CD4-positive, CD25-positive, alpha-beta regulatory T cell (primary cell): ENCODE measurements at regions not wholly inside any gene's neighbourhood (a gene's known extent, or its start where the extent isn't known, plus 50 kb on each side); places are given as distances from the start of the nearest gene placed in this dataset.

Experiments used
- ATAC-seq, 2 donors: fragments of 150-1000 bp; cut with Tn5 transposase; one replicate each; pipeline ENCODE4 v1.10.0; 2021; ENCODE audit warnings: low read depth in 2 of 2, moderate number of reproducible peaks in 2 of 2, moderate library complexity in 1 of 2
- DNase-seq, 3 donors: peaks; one replicate each; pipeline versions ENCODE4 v3.0.0 to v3.0.0-alpha.2; 2012 to 2022; ENCODE audit warnings: mixed read lengths in 1 of 3
- H3K27ac ChIP-seq: one replicate; pipeline ENCODE4 v1.7.0; 2013; ENCODE audit warnings: mild to moderate bottlenecking, low read length; ENCODE audit not compliant: insufficient read depth, poor library complexity, severe bottlenecking
- H3K27me3 ChIP-seq: one replicate; pipeline ENCODE4 v1.7.0; 2013; ENCODE audit warnings: low read length; ENCODE audit not compliant: control insufficient read depth, insufficient read depth
- H3K36me3 ChIP-seq: one replicate; pipeline ENCODE4 v1.7.0; 2013; ENCODE audit warnings: mild to moderate bottlenecking, low read length, moderate library complexity; ENCODE audit not compliant: control insufficient read depth, insufficient read depth
- H3K4me1 ChIP-seq: 2 replicates; pipeline ENCODE4 v1.7.0; 2013; ENCODE audit warnings: mild to moderate bottlenecking, low read length; ENCODE audit not compliant: insufficient read depth, control insufficient read depth, poor library complexity, severe bottlenecking
- H3K4me3 ChIP-seq: one replicate; pipeline ENCODE4 v1.7.0; 2013; ENCODE audit warnings: low read depth, mild to moderate bottlenecking, low read length, moderate library complexity
- H3K9me3 ChIP-seq, 2 experiments: 1 replicate in 1 of 2; 2 replicates in 1 of 2; pipeline ENCODE4 v1.7.0; 2013; ENCODE audit warnings: low read length in 2 of 2, mild to moderate bottlenecking in 1 of 2, moderate library complexity in 1 of 2; ENCODE audit not compliant: control insufficient read depth in 2 of 2
- H3K27ac Mint-ChIP-seq, 3 donors: one replicate each; pipeline ENCODE4 v1.8.0; 2020 to 2022; ENCODE audit warnings: mild to moderate bottlenecking in 3 of 3, mixed read lengths in 3 of 3, moderate library complexity in 2 of 3
- H3K27me3 Mint-ChIP-seq: one replicate; pipeline ENCODE4 v1.8.0; 2022; ENCODE audit warnings: mild to moderate bottlenecking, mixed read lengths
- H3K36me3 Mint-ChIP-seq: one replicate; pipeline ENCODE4 v1.8.0; 2020; ENCODE audit warnings: mixed read lengths
- H3K4me1 Mint-ChIP-seq, 4 donors: one replicate each; pipeline ENCODE4 v1.8.0; 2020 to 2022; ENCODE audit warnings: mixed read lengths in 4 of 4, mild to moderate bottlenecking in 1 of 4
- H3K4me3 Mint-ChIP-seq, 4 donors: one replicate each; pipeline ENCODE4 v1.8.0; 2020 to 2022; ENCODE audit warnings: mild to moderate bottlenecking in 4 of 4, mixed read lengths in 4 of 4, moderate library complexity in 3 of 4
- H3K9me3 Mint-ChIP-seq, 7 donors: one replicate each; pipeline ENCODE4 v1.8.0; 2020 to 2022; ENCODE audit warnings: mixed read lengths in 7 of 7, mild to moderate bottlenecking in 3 of 7, moderate library complexity in 2 of 7

DNA sequence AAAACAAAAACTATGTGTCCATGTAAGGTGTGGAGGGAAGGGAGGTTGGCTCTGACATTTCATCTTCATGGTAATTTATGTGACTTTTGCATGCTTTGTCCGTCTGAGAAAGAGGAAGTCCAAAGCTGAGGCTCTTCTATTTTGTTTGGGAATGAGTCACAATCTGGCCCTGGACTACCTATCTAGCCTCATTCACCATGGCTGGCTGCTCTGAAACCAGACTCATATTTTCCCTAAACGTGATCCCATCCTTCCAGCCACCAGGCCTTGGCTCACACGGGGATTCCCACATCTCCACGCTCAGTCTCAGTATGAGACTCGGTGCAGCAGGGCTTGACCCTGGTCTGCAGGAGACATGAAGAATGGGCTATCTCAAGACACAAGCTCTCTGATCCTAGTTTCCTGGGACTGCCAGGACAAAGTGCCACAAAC is 672.8 kb downstream of the ACTL7B start:
- peaks cover 0 to 1% (median 0%) of the 10 kb centered on the region in 7 donors for H3K9me3 Mint-ChIP-seq
- H3K27ac Mint-ChIP-seq: no peak overlapping the region
- no peaks in the 10 kb centered on the region for H3K4me1 ChIP-seq
- H3K27me3 Mint-ChIP-seq: no peaks in the 10 kb centered on the region
- no peaks in the 10 kb centered on the region for H3K36me3 Mint-ChIP-seq
- DNase-seq: no peak
- H3K36me3 ChIP-seq: no peaks in the 10 kb centered on the region
- no peak overlapping the region for H3K27ac ChIP-seq
- H3K9me3 ChIP-seq: no peaks in the 10 kb centered on the region
- no peak overlapping the region for H3K4me3 Mint-ChIP-seq
- no peak for ATAC-seq
- H3K4me3 ChIP-seq: no peak overlapping the region
- no peaks in the 10 kb centered on the region for H3K27me3 ChIP-seq
- H3K4me1 Mint-ChIP-seq: no peaks in the 10 kb centered on the region

DNA sequence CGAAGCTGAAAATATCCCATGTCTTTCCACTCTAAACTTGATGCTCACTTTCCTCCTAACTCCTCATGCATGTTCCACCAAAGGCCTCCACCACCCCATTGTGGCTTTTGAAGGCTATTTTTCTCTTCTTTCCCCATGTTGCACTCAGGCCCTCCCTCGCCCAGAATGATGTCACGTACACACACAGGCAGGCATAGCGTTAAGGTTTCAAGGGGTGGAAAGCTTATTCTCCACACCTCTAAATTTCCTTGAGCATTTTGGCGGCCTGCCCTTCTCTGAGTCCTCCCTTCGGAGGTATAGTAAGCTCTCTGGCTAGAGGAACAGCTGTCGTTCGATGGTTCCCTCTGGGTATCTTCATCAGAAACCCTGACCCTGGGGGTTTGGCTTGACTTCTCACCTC is 673.5 kb downstream of the ACTL7B start:
- Histone ChIP-seq H3K4me1 (no peaks in the 10 kb centered on the region), H3K4me3 (no peak overlapping the region), H3K27me3 (no peaks in the 10 kb centered on the region), H3K9me3 (no peaks in the 10 kb centered on the region), H3K27ac (no peak overlapping the region), H3K36me3 (no peaks in the 10 kb centered on the region)
- ATAC-seq (no peak), DNase-seq (no peak)
- Mint-ChIP-seq H3K4me1 (no peaks in the 10 kb centered on the region), H3K36me3 (no peaks in the 10 kb centered on the region), H3K4me3 (no peak overlapping the region), H3K9me3 (peaks cover 0 to 1% (median 0%) of the 10 kb centered on the region in 7 donors), H3K27me3 (no peaks in the 10 kb centered on the region), H3K27ac (no peak overlapping the region)

DNA sequence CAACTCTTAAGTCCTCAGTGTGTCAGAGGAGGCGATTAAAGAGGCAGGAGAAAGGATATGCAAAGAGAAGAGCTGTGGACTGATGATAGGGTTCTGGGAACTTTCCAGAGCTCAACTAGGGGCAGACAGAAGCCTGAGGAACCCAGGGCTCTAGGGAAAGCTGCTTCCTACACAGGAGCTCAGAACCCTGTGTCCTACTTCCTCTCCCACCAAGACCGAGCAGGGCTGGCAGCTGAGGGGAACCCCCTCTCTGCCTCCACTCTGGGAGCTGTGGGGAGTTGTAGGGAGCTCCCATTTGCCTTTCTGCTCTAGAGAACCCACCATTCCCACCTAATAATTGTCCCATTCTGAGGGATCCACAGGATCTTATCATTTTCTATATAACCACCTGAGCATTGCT is 674.3 kb downstream of the ACTL7B start:
- no peaks in the 10 kb centered on the region for H3K36me3 ChIP-seq
- Mint-ChIP-seq H3K27me3 (no peaks in the 10 kb centered on the region), H3K4me3 (no peak overlapping the region), H3K36me3 (no peaks in the 10 kb centered on the region), H3K4me1 (no peaks in the 10 kb centered on the region), H3K9me3 (peaks cover 0 to 2% (median under 1%) of the 10 kb centered on the region in 7 donors), H3K27ac (no peak overlapping the region)
- H3K9me3 ChIP-seq: no peaks in the 10 kb centered on the region
- H3K4me3 ChIP-seq: no peak overlapping the region
- no peak for DNase-seq
- no peak overlapping the region for H3K27ac ChIP-seq
- H3K4me1 ChIP-seq: no peaks in the 10 kb centered on the region
- H3K27me3 ChIP-seq: no peaks in the 10 kb centered on the region
- ATAC-seq: no peak

DNA sequence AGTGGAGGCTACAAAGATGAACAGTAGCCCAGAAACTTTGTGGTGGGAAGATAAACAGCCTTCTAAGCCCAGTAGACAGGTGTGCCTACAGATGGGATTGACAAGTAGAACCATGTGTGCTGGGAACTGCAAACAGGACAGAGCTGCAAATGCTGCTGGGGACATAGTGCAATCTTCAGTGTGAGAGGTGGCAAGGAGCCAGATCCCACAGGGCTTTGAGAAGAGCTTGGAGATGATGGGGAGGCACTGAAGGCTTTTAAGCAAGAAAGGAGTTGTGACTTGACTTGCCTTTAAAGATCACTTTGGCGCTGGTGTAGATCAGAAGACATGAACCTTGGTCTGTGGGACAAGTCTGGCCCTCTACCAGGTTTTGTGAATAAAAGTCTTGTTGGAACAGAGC is 675.2 kb downstream of the ACTL7B start:
- Histone ChIP-seq H3K27me3 (no peaks in the 10 kb centered on the region), H3K9me3 (no peaks in the 10 kb centered on the region), H3K4me1 (no peaks in the 10 kb centered on the region), H3K4me3 (no peak overlapping the region), H3K27ac (no peak overlapping the region), H3K36me3 (no peaks in the 10 kb centered on the region)
- H3K4me1 Mint-ChIP-seq: no peaks in the 10 kb centered on the region
- no peaks in the 10 kb centered on the region for H3K36me3 Mint-ChIP-seq
- no peak overlapping the region for H3K4me3 Mint-ChIP-seq
- DNase-seq (no peak), ATAC-seq (no peak)
- H3K9me3 Mint-ChIP-seq: peaks cover 0 to 7% (median 2%) of the 10 kb centered on the region in 7 donors
- no peak overlapping the region for H3K27ac Mint-ChIP-seq
- H3K27me3 Mint-ChIP-seq: no peaks in the 10 kb centered on the region

DNA sequence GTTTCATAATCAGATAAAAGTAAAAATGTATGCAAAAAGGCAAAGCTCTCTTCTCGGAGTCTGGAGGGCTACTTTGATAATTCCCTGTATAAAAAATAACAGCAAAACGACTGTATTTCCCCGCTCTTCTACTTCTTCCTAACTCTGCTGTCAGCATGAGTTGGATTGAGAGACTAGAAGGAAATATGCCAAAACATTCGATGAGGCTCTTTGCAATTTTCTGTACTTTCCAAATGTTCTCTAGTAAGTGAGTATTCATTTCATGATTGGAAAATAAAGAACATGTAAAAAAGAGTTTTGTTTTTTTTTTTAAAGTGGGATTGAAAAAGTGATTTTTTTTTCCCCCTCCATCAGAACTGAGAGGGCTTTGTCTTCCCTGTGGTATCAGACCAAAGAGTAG is 677.5 kb downstream of the ACTL7B start:
- Histone ChIP-seq H3K27ac (no peak overlapping the region), H3K4me3 (no peak overlapping the region), H3K27me3 (no peaks in the 10 kb centered on the region), H3K9me3 (no peaks in the 10 kb centered on the region), H3K4me1 (no peaks in the 10 kb centered on the region), H3K36me3 (no peaks in the 10 kb centered on the region)
- no peak overlapping the region for H3K27ac Mint-ChIP-seq
- H3K36me3 Mint-ChIP-seq: no peaks in the 10 kb centered on the region
- no peak overlapping the region for H3K4me3 Mint-ChIP-seq
- H3K4me1 Mint-ChIP-seq: no peaks in the 10 kb centered on the region
- peaks cover 0 to 8% (median 2%) of the 10 kb centered on the region in 7 donors for H3K9me3 Mint-ChIP-seq
- DNase-seq (no peak), ATAC-seq (no peak)
- no peaks in the 10 kb centered on the region for H3K27me3 Mint-ChIP-seq

DNA sequence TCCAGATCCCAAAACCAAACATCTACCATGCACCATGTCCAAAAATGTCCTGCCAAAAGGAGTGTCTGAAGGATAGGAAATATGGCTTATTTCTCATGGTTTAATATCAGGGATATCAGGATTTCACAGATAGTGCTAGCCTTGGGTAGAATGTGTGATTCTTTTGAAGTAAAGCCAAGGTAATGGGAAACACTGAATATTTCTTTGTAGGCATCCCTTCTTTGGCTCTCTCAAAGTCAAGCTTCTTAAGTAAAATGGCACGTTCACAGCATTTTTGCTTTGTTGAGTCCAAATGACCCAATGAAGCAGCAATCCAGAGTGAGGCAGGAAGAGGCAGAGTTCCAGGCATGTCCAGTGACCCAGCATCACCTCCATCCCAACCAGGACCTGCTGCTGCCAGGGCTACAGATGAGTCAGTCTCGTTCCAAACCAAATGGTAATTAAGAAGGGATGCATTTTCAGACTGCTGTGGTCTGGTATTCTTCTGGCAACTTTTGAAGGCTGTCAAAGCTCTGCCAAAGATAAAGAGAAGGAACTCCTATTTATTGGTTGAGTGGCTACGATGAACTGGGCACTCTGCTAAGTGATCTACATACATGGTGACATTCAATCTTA is 678.8 kb upstream of the KLF4 start:
- no peaks in the 10 kb centered on the region for H3K4me1 ChIP-seq
- H3K27me3 ChIP-seq: no peaks in the 10 kb centered on the region
- H3K27ac Mint-ChIP-seq: no peak overlapping the region
- DNase-seq (no peak), ATAC-seq (no peak)
- H3K27ac ChIP-seq: no peak overlapping the region
- no peaks in the 10 kb centered on the region for H3K36me3 ChIP-seq
- H3K4me3 ChIP-seq: no peak overlapping the region
- no peaks in the 10 kb centered on the region for H3K4me1 Mint-ChIP-seq
- H3K9me3 Mint-ChIP-seq: peaks cover 3 to 12% (median 7%) of the 10 kb centered on the region in 7 donors
- no peaks in the 10 kb centered on the region for H3K27me3 Mint-ChIP-seq
- no peaks in the 10 kb centered on the region for H3K9me3 ChIP-seq
- H3K4me3 Mint-ChIP-seq: no peak overlapping the region
- no peaks in the 10 kb centered on the region for H3K36me3 Mint-ChIP-seq

DNA sequence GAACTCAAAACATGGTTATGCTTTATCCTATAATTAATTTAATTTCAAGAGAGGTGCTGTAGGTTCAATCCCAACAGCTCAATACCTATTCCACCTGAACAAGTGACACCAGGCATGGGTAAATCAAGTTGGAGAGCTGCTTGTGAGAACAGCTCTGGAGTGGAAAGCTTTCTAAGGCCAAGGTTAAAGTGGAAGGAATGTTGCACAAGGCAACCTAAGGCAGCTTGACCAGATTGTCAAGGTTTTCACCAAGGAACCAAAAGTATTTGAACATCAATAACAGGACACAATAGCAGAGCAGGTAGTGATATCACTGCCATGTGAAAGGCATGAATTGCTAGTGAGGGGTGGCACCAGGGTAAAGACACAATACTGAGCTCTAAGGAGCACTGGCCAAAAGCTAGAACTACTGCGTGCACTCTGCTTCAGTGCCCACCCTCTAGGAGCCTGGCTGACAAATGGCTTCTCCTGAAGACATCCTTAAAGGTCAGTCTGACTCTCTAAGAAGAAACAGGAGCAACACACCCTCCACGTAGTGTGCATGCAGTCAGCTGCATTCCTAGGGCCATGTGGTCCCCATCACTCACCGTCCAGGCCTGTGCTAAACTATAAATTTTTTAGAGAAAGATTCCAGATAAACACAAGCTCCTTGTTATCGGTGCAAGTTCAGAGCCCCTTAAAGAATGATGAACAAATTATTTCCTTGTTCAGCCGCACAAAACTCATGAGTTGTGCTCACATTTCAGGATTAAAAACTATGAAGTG is 677.7 kb upstream of the KLF4 start:
- no peaks in the 10 kb centered on the region for H3K4me1 ChIP-seq
- H3K27me3 Mint-ChIP-seq: no peaks in the 10 kb centered on the region
- no peak overlapping the region for H3K4me3 Mint-ChIP-seq
- H3K27ac Mint-ChIP-seq: no peak overlapping the region
- no peaks in the 10 kb centered on the region for H3K36me3 ChIP-seq
- peaks cover 2 to 11% (median 6%) of the 10 kb centered on the region in 7 donors for H3K9me3 Mint-ChIP-seq
- H3K27ac ChIP-seq: no peak overlapping the region
- no peak overlapping the region for H3K4me3 ChIP-seq
- no peak for ATAC-seq
- H3K9me3 ChIP-seq: no peaks in the 10 kb centered on the region
- H3K36me3 Mint-ChIP-seq: no peaks in the 10 kb centered on the region
- no peaks in the 10 kb centered on the region for H3K4me1 Mint-ChIP-seq
- H3K27me3 ChIP-seq: no peaks in the 10 kb centered on the region
- DNase-seq: no peak

DNA sequence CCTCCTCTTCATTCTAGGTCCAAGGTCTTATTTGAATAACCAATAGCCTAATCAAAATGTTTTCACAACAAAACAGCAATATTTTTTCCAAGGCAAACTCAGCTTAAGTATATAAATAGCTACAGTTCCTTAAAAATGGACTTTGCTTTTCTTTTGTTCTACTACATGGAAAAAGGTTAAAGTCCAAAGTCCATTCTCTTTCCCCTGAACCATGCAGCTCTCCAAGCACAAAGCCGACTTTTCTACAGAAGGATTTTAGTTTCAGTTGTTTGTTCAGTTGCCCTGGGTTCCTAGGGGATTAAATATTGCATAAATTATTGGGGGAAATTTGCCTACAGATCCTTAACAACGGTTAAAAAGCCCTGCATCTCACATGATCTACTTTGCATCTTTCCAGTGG is 677.0 kb upstream of the KLF4 start:
- Mint-ChIP-seq H3K4me1 (no peaks in the 10 kb centered on the region), H3K4me3 (no peak overlapping the region), H3K27me3 (no peaks in the 10 kb centered on the region), H3K9me3 (peaks cover 1 to 11% (median 5%) of the 10 kb centered on the region in 7 donors), H3K36me3 (no peaks in the 10 kb centered on the region), H3K27ac (no peak overlapping the region)
- Histone ChIP-seq H3K4me1 (no peaks in the 10 kb centered on the region), H3K27me3 (no peaks in the 10 kb centered on the region), H3K4me3 (no peak overlapping the region), H3K9me3 (no peaks in the 10 kb centered on the region), H3K27ac (no peak overlapping the region), H3K36me3 (no peaks in the 10 kb centered on the region)
- ATAC-seq (no peak), DNase-seq (no peak)
